Uterus (tissue), 3 donors: ENCODE measurements at regions not wholly inside any gene's neighbourhood (a gene's known extent, or its start where the extent isn't known, plus 50 kb on each side); places are given as distances from the start of the nearest gene placed in this dataset.
"Not testable (repeated sequence)": the region's sequence is repeated elsewhere in the genome, so short reads cannot be mapped to it uniquely, and the experiment has no call there.

ENCODE experiments used
- DNase-seq, 2 donors: peaks; one replicate each; pipeline ENCODE4 v3.0.0-alpha.2; 2019 to 2020
- H3K27ac ChIP-seq, 2 donors: fragments of 200-600 bp; sonication (generic); 1 replicate in 1 of 2; 2 replicates in 1 of 2; pipeline ENCODE4 v1.5.1; 2016 to 2018
- H3K27me3 ChIP-seq, 2 donors: fragments of 200-600 bp; sonication (generic); one replicate each; pipeline ENCODE4 v1.5.1; 2018 to 2019; ENCODE audit warnings: control low read depth in 1 of 2
- H3K36me3 ChIP-seq, 2 donors: fragments of 200-600 bp; sonication (generic); one replicate each; pipeline ENCODE4 v1.5.1; 2019; ENCODE audit warnings: control low read depth in 1 of 2
- H3K4me1 ChIP-seq, 2 donors: fragments of 200-600 bp; sonication (generic); one replicate each; pipeline ENCODE4 v1.5.1; 2018 to 2019; ENCODE audit warnings: control low read depth in 1 of 2
- H3K4me3 ChIP-seq, 2 donors: fragments of 200-600 bp; sonication (generic); 1 replicate in 1 of 2; 2 replicates in 1 of 2; pipeline ENCODE4 v1.5.1; 2018 to 2019; ENCODE audit warnings: mild to moderate bottlenecking in 1 of 2
- H3K9me3 ChIP-seq, 2 donors: fragments of 200-600 bp; sonication (generic); one replicate each; pipeline ENCODE4 v1.5.1; 2019; ENCODE audit warnings: control low read depth in 1 of 2
- POLR2A ChIP-seq, 2 donors: fragments of 450-650 bp; IDR thresholded peaks; one replicate each; pipeline ENCODE4 v1.6.1; 2016; ENCODE audit warnings: antibody characterized with exemption in 2 of 2, mild to moderate bottlenecking in 1 of 2, moderate library complexity in 1 of 2
- intact Hi-C: fragments of 100-400 bp; cut with DNase I; formaldehyde crosslinking; loops from one replicate; pipeline ENCODE4 v1.15.1; 2023; ENCODE audit warnings: low total_unique reads
- TF ChIP-seq, protein P1 (sequence below), 4 experiments: fragments of 200-600 bp in 2 of 4; fragments of 450-650 bp in 2 of 4; sonication (generic) in 2 of 4; IDR thresholded peaks; one replicate each; pipeline ENCODE4 v1.5.1; 2016 to 2019; ENCODE audit warnings: antibody characterized with exemption in 4 of 4, mild to moderate bottlenecking in 2 of 4, moderate library complexity in 1 of 4
- donor health status: DM: yes; HTN: yes; CAD: no.

- Histone ChIP-seq H3K27me3 (peaks cover 0 to under 1% of the 10 kb centered on the region in 2 donors), H3K4me3 (no peak overlapping the region), H3K9me3 (no peaks in the 10 kb centered on the region), H3K36me3 (no peaks in the 10 kb centered on the region), H3K4me1 (no peaks in the 10 kb centered on the region), H3K27ac (no peak overlapping the region)
- TF ChIP-seq, protein P1, sequence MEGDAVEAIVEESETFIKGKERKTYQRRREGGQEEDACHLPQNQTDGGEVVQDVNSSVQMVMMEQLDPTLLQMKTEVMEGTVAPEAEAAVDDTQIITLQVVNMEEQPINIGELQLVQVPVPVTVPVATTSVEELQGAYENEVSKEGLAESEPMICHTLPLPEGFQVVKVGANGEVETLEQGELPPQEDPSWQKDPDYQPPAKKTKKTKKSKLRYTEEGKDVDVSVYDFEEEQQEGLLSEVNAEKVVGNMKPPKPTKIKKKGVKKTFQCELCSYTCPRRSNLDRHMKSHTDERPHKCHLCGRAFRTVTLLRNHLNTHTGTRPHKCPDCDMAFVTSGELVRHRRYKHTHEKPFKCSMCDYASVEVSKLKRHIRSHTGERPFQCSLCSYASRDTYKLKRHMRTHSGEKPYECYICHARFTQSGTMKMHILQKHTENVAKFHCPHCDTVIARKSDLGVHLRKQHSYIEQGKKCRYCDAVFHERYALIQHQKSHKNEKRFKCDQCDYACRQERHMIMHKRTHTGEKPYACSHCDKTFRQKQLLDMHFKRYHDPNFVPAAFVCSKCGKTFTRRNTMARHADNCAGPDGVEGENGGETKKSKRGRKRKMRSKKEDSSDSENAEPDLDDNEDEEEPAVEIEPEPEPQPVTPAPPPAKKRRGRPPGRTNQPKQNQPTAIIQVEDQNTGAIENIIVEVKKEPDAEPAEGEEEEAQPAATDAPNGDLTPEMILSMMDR (IDR thresholded peaks at IDR 0.05): no peak
- TF ChIP-seq POLR2A (IDR thresholded peaks at IDR 0.05): no peak
- intact Hi-C loops: no loop called here
- no peak for DNase-seq
Measured at GRCh38 chrX:96591421-96591820, 93.2 kb upstream of the DIAPH2 start.

GRCh38 chrX:96597847-96598246 is 86.8 kb upstream of the DIAPH2 start:
- H3K4me3 ChIP-seq, H3K27me3 ChIP-seq, H3K9me3 ChIP-seq, H3K27ac ChIP-seq, intact Hi-C loops, DNase-seq, H3K36me3 ChIP-seq, H3K4me1 ChIP-seq: not testable (repeated sequence)

DNA sequence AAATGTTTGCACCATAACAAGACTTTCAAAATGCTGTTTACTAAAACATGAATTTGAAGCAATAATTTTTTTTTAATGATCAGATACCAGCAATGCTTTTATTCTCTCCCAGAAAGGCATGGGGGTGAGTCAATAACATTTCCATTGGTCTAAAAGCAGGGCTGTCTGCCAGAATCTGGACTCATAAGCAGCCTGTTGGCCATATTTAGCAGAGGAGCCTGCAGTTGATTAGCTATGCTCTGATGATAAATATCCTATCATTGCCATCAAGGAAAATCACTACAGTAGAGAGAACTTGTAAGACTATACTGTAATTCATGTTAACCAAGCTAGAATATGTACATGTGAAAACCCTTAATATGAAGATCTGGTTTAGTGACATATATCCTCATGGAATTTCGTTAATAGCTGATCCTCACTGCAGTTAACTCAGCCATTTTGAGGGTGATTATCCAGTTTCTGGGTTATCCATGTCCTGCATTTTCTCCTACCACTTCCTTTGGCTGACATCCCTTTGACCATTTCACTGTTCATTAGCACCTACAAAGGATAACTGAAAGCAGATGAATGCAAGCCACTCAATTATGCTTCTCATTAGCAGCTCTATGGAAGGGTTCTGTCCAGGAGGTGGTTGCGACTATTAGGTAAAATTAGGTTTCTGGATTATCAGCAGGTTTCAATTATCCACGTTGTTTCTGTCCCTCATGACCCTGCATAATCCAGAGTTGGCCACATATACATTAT is 72.9 kb upstream of the DIAPH2 start:
- intact Hi-C loops: no loop called here
- DNase-seq: no peak

GRCh38 chrX:96615448-96615847 is 69.2 kb upstream of the DIAPH2 start:
- no peak for DNase-seq
- Histone ChIP-seq H3K36me3 (no peaks in the 10 kb centered on the region), H3K4me1 (no peaks in the 10 kb centered on the region), H3K27ac (no peak overlapping the region), H3K27me3 (no peaks in the 10 kb centered on the region), H3K9me3 (no peaks in the 10 kb centered on the region), H3K4me3 (no peak overlapping the region)
- TF ChIP-seq POLR2A (IDR thresholded peaks at IDR 0.05): no peak
- TF ChIP-seq, protein P1 (IDR thresholded peaks at IDR 0.05): no peak
- intact Hi-C loops: no loop called here

More for the DNA sequence above, 72.9 kb upstream of the DIAPH2 start:
- Histone ChIP-seq H3K4me1 (no peaks in the 10 kb centered on the region), H3K27ac (no peak overlapping the region), H3K9me3 (no peaks in the 10 kb centered on the region), H3K27me3 (no peaks in the 10 kb centered on the region), H3K4me3 (no peak overlapping the region), H3K36me3 (no peaks in the 10 kb centered on the region)
- TF ChIP-seq, protein P1 (IDR thresholded peaks at IDR 0.05): no peak
- TF ChIP-seq POLR2A (IDR thresholded peaks at IDR 0.05): no peak

- intact Hi-C loops: no loop called here
- TF ChIP-seq, protein P1 (IDR thresholded peaks at IDR 0.05): no peak
- no peak for TF ChIP-seq POLR2A (IDR thresholded peaks at IDR 0.05)
- no peak for DNase-seq
Measured at GRCh38 chrX:96619588-96619987, 65.1 kb upstream of the DIAPH2 start.

More at GRCh38 chrX:96619588-96619987, 65.1 kb upstream of the DIAPH2 start:
- H3K27me3 ChIP-seq: no peaks in the 10 kb centered on the region
- H3K4me3 ChIP-seq: no peak overlapping the region
- H3K9me3 ChIP-seq: no peaks in the 10 kb centered on the region
- H3K27ac ChIP-seq: no peak overlapping the region
- no peaks in the 10 kb centered on the region for H3K4me1 ChIP-seq
- no peaks in the 10 kb centered on the region for H3K36me3 ChIP-seq
